LNCaP clone FGC (cell line): ENCODE measurements at regions not wholly inside any gene's neighbourhood (a gene's known extent, or its start where the extent isn't known, plus 50 kb on each side); places are given as distances from the start of the nearest gene placed in this dataset.
A peak's percentile ranks its signal among the peaks of the same experiment; 100 is the strongest.

Experiments used
- DNase-seq: peaks from one replicate; pipeline ENCODE4 v3.0.0-alpha.2; 2011; ENCODE audit warnings: low read depth
- H3K4me3 ChIP-seq: 2 replicates; pipeline ENCODE4 v1.5.1; 2011; ENCODE audit warnings: mild to moderate bottlenecking, low read depth, low read length, control low read depth
- TF ChIP-seq, protein P1 (sequence below): IDR thresholded peaks from 2 replicates; pipeline ENCODE4 v1.5.1; 2012; ENCODE audit warnings: mild to moderate bottlenecking; ENCODE audit not compliant: control insufficient read depth, insufficient read depth; ENCODE audit errors: extremely low read depth

- no peak for DNase-seq
- no peak overlapping the region for H3K4me3 ChIP-seq
- TF ChIP-seq, protein P1, sequence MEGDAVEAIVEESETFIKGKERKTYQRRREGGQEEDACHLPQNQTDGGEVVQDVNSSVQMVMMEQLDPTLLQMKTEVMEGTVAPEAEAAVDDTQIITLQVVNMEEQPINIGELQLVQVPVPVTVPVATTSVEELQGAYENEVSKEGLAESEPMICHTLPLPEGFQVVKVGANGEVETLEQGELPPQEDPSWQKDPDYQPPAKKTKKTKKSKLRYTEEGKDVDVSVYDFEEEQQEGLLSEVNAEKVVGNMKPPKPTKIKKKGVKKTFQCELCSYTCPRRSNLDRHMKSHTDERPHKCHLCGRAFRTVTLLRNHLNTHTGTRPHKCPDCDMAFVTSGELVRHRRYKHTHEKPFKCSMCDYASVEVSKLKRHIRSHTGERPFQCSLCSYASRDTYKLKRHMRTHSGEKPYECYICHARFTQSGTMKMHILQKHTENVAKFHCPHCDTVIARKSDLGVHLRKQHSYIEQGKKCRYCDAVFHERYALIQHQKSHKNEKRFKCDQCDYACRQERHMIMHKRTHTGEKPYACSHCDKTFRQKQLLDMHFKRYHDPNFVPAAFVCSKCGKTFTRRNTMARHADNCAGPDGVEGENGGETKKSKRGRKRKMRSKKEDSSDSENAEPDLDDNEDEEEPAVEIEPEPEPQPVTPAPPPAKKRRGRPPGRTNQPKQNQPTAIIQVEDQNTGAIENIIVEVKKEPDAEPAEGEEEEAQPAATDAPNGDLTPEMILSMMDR: no peak
Measured at GRCh38 chr15:29972051-29972450, 110.7 kb upstream of the GOLGA8J start.

- TF ChIP-seq, protein P1: no peak
- no peak overlapping the region for H3K4me3 ChIP-seq
- peak; percentile 18 for DNase-seq
Measured at GRCh38 chr15:29970402-29970695, 112.4 kb upstream of the GOLGA8J start.

DNA sequence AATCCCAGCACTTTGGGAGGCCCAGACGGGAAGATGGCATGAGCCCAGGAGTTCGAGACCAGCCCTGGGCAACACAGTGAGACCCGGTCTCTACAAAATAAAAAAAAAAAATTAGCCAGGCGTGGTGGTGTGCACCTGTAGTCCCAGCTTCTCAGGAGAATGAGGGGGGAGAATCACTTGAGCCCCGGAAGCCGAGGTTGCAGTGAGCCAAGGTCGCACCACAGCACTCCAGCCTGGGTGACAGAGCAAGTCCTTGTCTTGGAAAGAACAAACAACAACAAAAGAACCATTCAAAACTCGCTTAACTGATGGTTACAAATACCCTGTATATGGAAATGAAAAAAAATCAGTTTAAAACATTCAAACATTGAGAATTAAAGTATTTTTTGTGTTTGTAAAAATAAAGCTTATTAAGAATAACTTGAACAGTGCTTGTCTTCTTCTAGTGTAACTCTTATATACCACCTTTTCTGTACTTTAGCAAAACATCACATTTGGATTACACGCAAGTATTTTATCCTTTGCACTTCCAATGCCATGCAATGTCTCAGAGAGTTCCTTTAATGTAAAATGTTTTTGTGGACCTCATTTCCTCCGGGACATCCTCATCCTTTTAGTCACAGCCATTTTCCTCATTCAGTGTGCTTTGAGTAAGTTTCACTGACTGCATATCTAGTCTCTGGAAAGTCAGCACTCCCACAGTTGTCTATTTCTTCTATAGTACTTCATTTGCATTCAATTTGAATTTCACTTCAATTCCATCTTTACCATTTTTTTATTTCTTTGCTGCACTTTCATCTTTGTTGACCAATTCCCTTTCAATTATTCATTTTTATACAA is 113.0 kb upstream of the GOLGA8J start:
- TF ChIP-seq, protein P1: no peak
- no peak overlapping the region for H3K4me3 ChIP-seq
- no peak for DNase-seq

- no peak for DNase-seq
Measured at GRCh38 chr15:29968895-29969561, 113.7 kb upstream of the GOLGA8J start.

GRCh38 chr15:29968099-29968894 is 114.5 kb upstream of the GOLGA8J start:
- DNase-seq: no peak

More at GRCh38 chr15:29968895-29969561, 113.7 kb upstream of the GOLGA8J start:
- TF ChIP-seq, protein P1: no peak
- no peak overlapping the region for H3K4me3 ChIP-seq

DNA sequence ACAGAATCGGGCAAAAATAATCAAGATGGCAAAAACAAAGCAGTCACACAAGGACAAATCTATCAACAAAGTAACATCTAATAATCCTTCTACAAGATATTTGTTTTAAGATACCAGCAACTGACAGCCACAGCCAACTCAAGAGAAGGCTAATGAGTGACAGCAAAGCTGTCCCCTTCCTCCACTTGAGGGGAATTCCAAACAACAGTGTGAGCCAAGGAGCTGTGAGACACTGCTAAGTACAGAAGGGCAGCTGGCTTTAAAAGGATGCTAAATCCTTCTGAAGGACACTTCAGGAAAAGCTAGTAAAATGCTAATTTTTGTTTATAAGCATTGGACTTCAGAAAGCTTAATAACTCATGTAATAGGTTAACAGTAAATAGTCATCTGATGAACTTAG is 120.3 kb upstream of the GOLGA8J start:
- no peak for DNase-seq
- TF ChIP-seq, protein P1: no peak
- H3K4me3 ChIP-seq: no peak overlapping the region

More at GRCh38 chr15:29968099-29968894, 114.5 kb upstream of the GOLGA8J start:
- H3K4me3 ChIP-seq: peak overlapping the region; percentile 32
- TF ChIP-seq, protein P1: no peak
